AG04449 (cell line): ENCODE measurements at regions not wholly inside any gene's neighbourhood (a gene's known extent, or its start where the extent isn't known, plus 50 kb on each side); places are given as distances from the start of the nearest gene placed in this dataset.

Experiments
- CTCF ChIA-PET: fragments of 350-600 bp; formaldehyde crosslinking; extraction: SDS; loops from one replicate; lab custom pipeline; 2021; ENCODE audit warnings: antibody characterized with exemption; lab: Yijun Ruan, JAX
- POLR2A ChIA-PET: fragments of 400-600, 350-600 bp; formaldehyde crosslinking; extraction: SDS; loops from one replicate; lab custom pipeline; 2020; ENCODE audit warnings: antibody characterized with exemption, inconsistent platforms; lab: Yijun Ruan, JAX
- DNase-seq: peaks from one replicate; pipeline ENCODE4 v3.0.0-alpha.2; 2010; ENCODE audit warnings: low read depth, low spot score
- H3K4me3 ChIP-seq: 2 replicates; pipeline ENCODE4 v1.5.1; 2011; ENCODE audit warnings: low read depth, mild to moderate bottlenecking, control low read depth, low read length
- TF ChIP-seq, protein P1 (sequence below): IDR thresholded peaks from one replicate; pipeline ENCODE4 v1.5.1; 2011; ENCODE audit warnings: mild to moderate bottlenecking, moderate library complexity, low read length, control low read depth, inconsistent platforms; ENCODE audit not compliant: insufficient read depth; ENCODE audit errors: missing control alignments

DNA sequence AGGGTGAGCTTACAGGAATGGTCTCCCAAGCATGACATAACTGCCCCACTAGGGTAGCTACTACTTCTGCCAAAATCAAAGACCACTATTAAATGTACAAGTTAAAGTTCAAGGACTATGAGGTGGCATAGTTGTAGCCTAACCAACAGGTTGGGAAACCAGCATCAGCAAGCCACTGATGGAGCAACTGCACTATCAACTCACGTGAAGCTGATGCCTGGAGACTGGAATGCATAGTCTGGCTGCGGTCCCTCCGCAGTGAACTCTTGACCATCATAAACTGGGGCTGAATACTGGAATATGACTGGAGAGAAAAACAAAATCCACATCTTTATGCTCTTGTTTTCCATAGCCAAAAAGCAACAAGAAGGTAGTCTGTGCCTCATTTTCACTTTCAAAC lies 541.4 kb downstream of the DNAJB9 start:
- no peak for DNase-seq
- no peak overlapping the region for H3K4me3 ChIP-seq
- ChIA-PET CTCF (no interaction called here), POLR2A (no interaction called here)
- TF ChIP-seq, protein P1, sequence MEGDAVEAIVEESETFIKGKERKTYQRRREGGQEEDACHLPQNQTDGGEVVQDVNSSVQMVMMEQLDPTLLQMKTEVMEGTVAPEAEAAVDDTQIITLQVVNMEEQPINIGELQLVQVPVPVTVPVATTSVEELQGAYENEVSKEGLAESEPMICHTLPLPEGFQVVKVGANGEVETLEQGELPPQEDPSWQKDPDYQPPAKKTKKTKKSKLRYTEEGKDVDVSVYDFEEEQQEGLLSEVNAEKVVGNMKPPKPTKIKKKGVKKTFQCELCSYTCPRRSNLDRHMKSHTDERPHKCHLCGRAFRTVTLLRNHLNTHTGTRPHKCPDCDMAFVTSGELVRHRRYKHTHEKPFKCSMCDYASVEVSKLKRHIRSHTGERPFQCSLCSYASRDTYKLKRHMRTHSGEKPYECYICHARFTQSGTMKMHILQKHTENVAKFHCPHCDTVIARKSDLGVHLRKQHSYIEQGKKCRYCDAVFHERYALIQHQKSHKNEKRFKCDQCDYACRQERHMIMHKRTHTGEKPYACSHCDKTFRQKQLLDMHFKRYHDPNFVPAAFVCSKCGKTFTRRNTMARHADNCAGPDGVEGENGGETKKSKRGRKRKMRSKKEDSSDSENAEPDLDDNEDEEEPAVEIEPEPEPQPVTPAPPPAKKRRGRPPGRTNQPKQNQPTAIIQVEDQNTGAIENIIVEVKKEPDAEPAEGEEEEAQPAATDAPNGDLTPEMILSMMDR = no peak

DNA sequence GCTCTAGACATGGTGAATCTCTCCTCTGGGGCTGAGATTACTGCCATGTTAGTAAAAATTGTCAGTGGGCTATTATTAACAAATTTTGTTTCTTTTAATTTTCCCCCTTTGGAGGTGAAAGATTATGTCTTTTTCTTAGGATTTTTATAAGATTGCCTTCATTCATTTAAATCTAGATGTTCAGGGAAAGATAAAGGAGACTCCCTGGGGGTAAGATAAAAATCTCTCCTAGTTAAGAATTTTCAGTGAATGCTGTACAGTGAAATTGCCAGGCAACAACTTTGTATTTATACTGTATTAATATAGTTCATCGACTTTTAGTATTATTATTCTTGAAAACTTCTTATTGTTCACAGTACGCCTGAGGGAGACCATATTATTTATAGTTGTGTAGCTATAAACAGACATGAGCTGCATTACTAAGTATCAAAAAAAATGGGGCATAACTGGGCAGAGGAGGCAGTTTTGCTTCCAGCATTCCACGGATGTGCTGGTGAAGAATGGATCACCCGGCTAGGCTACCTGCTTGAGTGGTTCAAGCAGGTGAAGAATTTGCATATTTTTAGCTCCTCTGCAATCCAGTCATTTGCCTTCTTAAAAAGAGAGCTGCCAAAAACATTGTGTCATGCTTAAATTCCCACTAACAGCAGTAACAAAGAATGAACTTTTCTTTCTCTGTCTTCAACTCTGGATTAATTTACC lies 552.1 kb downstream of the DNAJB9 start:
- TF ChIP-seq, protein P1 = no peak
- H3K4me3 ChIP-seq = no peak overlapping the region
- DNase-seq = no peak
- POLR2A ChIA-PET = no interaction called here
- CTCF ChIA-PET = no interaction called here

DNA sequence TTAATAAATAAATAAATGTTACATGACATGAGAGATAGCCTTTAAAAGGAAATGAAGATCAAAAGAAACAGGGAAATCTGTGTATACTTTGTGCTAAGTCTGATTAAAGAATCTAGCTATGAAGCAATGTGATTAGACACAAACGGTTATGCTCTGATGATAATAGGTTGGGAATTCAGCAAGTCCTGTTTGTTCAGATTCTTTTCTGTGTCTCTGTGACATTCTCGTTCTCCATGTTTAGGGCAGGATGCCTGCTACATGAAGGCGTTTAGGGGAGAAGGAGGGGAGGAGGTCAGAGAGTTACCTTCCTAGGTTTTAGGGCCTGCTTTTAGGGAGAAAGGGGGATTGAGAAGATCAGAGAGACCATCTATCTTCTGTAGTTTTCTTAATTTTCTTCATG lies 555.3 kb downstream of the DNAJB9 start:
- POLR2A ChIA-PET = no interaction called here
- CTCF ChIA-PET = no interaction called here
- TF ChIP-seq, protein P1 = no peak
- no peak overlapping the region for H3K4me3 ChIP-seq
- no peak for DNase-seq

DNA sequence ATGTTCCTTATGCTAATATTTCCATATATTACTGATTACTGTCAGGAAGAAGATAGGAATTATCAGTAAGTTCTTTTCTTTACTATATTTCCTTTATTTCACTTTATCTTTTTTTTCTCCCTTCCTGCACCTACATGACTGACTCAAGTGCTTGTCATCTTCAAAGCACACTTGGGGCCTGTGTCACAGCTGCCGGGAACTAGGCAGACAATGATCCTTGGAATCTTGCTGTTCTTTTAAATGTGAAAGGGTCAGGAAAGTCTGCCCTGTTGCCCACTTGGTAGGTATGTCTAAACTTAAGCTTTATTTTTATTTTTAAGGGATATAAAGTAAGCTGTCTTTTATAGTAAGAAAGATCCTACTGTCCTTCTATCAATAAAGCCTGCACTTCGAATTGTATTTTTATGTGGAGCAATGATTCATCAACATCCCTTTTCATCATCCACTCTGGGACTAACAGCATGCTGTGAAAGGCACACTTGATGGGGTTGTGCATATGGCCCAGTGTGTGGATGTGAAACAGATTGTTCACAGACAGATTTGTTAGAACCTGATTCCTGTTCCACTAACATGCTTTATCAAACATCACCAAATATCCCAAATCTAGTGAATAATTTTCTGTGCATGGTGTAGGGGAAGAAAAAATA lies 556.9 kb downstream of the DNAJB9 start:
- POLR2A ChIA-PET = no interaction called here

DNA sequence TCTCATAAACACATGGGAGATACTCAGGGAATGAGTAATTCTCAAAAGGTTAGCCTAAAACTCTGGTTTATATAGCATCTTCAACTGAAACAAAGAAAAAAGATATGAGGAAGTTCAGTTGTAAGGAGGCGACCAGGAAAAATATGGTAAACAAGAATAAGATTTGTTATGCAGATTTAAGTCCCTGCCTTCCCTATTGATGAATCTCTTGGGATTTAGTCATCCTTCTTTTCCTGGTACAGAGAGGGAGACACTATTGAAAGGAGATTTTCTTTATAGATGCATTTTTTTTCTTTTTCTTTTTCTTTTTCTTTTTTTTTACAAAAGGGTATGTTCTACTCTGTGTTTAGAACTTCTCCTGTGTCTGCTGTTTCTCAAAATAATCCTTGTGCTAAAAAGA lies 557.5 kb downstream of the DNAJB9 start:
- TF ChIP-seq, protein P1 = no peak
- ChIA-PET POLR2A (no interaction called here), CTCF (no interaction called here)
- no peak overlapping the region for H3K4me3 ChIP-seq
- DNase-seq = no peak

More for the DNA sequence above, 556.9 kb downstream of the DNAJB9 start:
- no peak overlapping the region for H3K4me3 ChIP-seq
- TF ChIP-seq, protein P1 = no peak
- CTCF ChIA-PET = no interaction called here
- no peak for DNase-seq

DNA sequence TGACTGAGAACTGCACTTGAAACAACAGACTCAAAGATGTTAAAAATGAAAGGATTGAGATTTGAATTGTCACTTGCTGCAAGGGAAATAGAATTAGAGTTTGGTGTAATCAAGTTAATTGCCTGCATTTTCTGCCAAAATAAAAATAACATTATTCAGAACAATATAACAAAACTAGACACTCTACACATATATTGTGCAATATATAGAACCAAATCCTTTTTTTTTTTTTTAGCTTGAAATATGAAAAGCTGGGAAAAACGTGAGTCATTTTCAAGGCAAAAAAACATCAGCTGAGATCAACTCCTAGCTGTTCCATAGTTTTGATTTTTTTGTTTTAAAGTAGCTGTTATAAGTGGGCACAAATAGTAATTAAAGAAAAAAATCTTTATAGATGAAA lies 561.5 kb downstream of the DNAJB9 start:
- DNase-seq = no peak
- TF ChIP-seq, protein P1 = no peak
- CTCF ChIA-PET = no interaction called here
- POLR2A ChIA-PET = no interaction called here
- no peak overlapping the region for H3K4me3 ChIP-seq
